NCI-H2196 treated with DMSO at 0.1 percent for 48 hours (cell line): ENCODE measurements at regions not wholly inside any gene's neighbourhood (a gene's known extent, or its start where the extent isn't known, plus 50 kb on each side); places are given as distances from the start of the nearest gene placed in this dataset.

ENCODE experiments used
- DNase-seq: peaks from one replicate; lab custom pipeline; 2025; ENCODE audit not compliant: unreplicated experiment; lab: John Stamatoyannopoulos, UW

DNA sequence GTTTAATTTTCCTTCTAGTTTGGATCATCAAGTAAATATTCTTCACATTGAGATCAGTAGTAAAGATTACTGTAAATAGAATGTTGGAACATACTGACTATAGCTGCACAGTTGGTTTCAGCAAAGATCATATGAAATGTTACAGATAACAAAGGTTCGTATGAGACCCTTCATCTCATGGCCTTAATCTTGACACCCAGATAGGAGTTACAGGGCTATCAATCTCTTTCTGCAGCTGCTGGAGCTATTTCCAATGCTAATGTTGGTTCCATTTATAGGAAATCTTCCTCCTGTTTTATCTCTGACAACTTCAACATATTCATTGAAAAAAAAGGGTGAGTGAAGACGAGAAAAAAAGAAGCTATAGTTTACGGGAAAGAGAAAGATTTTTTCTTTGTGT lies 495.6 kb downstream of the JRKL start:
- DNase-seq = no peak

DNA sequence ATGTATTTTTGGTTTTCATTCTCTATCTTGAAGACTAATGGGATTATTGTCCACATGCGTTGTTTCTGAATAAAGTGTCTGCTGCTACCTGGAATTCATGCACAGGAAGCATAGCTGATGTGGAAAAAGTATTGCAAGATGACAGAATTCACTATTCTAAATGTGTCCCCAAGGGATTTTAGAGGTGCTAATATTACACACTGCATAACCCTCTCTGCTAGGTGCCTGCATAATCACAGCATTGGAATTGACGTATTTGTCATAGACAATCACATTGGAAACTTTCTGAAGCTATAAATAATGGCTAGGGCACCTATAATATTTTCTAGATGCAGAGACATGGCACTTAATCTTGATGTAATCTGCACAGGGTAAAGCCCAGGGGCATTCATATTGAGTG lies 496.1 kb downstream of the JRKL start:
- no peak for DNase-seq

DNA sequence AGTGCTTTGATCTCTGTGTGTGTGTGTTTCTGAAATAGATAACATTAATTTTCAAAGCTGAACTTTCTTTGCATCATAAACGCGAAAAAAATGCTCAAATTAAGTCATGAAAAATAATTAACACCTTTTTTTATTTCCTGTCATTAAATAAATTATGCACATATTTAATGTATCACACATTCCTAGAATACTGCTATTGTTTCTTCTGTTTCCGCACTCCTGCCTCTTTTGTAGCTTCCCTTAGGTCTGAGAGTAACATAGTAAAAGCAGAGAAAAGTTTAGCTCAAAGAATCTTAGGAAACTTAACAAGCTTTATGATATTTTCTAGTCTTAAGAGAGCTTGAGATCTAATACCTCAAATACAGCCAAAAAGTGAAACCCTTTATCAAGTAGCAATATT lies 504.2 kb downstream of the JRKL start:
- DNase-seq = no peak

DNA sequence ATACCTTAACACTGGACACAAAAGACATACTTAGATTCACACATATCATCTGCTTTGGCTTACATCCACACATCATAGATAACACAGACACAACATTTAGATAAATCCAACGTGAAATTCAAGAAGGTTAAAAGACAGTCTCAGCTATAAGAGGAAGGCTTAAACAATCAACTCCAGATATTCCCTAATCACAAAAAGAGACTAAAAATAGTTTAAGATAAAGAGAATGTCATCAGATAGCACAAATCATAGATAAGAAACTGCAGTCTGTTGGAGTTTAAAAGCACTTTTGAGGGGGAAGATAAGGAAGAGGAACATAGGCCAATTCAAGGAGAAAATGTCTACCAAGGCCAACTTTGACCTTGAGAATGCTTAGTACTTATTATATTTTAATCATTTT lies 504.8 kb downstream of the JRKL start:
- DNase-seq = no peak

DNA sequence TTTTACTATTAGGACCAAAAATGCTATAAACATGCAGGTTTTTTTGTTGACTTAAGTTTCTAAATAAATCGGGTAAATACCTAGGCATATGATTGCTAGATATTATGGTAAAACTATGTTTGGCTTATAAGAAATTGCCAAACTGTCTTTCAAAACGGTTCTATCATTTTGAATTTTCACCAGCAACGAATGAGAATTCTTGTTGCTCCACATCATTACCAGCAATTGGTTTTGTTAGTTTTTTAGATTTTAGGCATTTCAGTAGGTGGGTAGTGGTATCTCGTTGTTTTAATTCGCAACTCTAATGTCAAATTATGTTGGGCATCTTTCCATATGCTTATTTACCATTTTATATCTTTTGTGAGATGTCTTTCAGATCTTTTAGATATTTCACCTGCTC lies 510.2 kb downstream of the JRKL start:
- no peak for DNase-seq

DNA sequence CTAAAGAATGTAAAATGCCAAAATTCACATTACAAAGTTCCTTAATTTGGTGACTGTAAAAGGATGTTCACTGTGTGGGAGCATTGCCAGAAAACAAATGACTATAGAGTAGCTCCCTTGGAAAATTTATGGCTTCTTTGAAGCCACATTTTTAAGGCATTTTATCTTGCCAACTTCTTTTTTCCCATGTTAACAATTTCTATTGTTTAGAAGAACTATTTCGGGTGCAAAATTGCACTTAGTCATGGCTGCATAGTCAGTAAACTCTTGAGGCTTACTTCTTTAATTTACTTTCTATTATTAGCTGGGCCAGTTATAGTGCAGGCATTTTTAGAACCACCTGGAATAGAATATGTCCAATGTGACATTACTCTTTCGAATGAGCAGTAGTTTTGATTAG lies 515.3 kb downstream of the JRKL start:
- no peak for DNase-seq

DNA sequence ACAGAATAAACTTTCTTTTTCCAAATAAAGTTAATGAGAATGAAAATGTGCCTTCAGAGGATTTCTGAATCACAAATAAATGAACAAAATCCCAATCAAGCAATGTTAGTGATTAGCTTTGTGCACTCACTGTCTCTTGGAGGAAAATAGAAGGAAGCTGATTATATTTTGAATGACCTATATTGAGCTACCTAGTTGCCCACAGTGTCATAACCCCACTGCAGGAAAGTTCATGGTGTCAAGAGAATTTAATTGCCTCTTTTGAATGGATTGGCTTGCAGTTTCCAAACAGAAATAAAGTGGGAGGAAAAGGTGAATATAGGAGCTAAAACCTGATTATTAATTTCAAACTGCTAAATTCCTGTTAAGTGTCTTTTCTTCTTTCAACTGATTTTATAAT lies 515.9 kb downstream of the JRKL start:
- DNase-seq = no peak

DNA sequence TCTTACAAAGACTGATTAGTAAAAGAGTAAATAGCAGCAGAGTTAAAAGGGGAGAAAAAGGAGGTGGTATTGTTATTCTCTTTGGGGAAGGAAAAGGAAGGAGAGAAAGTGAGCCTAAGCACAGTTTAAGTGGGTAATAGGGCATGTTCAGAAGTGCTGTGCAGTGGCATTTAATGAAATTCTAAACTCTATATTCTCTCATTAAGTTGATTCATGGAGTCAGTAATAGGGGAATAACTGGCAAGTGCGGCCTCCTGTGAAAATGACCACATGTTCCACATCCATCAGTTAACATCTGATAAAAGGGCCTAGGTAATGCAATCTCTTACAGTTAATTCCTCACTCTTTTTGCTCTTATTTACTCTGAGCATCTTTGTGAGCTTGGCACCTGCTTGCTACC lies 516.7 kb downstream of the JRKL start:
- DNase-seq = no peak

DNA sequence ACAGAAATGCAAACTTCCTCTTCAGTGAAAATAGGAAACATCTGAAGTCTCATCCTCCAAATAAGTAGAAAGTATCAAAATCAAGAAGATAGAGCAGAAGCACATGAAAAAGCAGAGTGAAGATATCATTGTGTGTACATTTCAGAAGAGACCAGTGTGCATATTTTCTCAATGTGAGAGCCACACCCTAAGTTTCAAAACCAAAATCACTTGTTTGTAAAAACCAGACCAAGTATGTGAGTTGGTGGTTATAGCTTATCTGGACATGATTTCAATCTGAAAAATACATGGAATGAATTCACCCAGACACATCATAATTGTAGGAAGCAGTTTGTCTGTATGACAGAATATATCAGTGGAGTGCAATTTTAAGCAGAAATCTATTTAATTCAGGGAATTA lies 536.0 kb downstream of the JRKL start:
- DNase-seq = no peak

DNA sequence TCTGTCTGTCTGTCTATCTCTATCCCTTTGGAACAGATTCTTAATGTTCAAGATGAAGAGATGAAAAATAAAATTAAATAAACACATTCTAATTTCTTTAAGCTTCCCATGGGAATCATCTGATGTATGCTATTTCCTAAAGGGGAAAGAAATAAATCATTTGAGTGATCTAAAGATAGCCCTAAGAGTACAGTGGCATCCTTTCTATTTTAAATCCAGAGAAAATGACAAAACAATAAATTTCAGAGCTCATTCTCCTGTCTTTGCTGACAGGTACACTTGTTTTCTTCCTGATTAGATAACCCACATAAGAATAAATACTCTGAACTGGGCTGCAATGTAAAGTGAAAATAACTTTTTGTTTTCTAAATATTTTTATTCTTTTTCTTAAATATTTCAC lies 550.4 kb downstream of the JRKL start:
- no peak for DNase-seq

DNA sequence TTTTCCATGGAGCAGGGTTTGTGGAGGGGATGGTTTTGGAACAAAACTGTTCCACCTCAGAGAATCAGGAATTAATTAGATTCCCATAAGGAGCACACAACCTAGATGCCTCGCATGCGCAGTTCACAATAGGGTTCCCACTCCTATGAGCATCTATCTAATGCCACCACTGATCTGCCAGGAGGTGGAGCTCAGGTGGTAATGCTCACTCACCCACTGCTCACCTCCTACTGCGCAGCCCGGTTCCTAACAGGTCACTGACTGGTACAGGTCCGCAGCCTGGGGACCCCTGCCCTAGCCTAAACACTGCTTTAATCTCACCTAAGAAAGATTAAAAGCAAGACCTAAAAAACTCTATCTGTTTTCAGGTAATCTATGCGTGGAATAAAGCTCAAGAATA lies 553.0 kb downstream of the JRKL start:
- DNase-seq = no peak

DNA sequence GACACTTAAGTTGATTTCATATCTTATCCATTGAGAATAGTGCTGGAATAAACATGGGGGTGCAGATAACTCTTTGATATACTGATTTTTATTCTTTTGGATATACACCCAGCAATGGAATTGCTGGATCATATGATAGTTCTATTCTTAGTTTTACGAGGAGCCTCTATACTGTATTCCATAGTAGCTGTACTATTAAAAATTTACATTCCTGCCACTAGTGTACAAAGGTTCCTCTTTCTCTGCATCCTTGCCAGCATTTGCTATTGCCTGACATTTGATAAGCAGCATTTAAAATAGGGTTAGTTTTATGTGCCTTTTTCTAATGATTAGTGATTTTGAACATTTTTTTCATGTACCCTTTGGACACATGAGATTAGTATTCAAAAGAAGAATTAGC lies 554.2 kb downstream of the JRKL start:
- DNase-seq = no peak

DNA sequence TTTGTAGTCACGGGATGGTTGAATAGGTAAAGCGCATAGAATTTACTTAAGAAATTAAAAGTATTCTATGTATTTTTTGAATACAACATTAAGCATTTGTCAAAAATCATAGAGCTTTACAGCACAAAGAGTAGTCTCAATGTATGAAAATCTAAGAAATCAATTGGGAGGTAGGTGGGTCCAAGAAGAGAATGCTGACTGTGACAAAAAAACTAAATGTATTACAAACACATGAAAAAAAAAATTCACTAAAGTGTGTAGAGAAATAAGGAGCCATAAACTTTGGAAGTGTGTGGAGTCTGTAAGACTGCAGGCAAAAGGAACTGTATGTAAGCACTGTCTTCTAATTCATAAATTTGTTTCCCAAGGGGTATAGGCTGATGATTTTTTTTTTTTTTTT lies 558.3 kb downstream of the JRKL start:
- DNase-seq = no peak

DNA sequence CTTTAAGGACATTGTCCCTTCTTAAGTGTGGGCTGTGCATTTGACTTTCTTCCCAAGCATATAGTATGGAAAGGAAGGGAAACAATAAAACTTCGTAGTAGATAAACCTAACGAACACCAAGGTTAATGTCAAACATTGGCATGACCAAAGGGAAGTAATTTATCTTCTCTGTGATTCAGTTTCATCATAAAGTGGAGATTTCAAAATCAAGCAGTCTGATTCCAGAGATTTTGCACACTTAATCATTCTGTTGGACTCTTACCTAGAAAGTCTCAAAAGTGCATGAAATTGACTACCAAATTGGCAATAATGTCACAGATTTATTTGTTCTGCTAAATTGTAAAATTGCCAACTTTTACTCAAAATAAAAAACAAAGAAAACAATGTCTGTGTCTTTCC lies 559.7 kb downstream of the JRKL start:
- DNase-seq = no peak

DNA sequence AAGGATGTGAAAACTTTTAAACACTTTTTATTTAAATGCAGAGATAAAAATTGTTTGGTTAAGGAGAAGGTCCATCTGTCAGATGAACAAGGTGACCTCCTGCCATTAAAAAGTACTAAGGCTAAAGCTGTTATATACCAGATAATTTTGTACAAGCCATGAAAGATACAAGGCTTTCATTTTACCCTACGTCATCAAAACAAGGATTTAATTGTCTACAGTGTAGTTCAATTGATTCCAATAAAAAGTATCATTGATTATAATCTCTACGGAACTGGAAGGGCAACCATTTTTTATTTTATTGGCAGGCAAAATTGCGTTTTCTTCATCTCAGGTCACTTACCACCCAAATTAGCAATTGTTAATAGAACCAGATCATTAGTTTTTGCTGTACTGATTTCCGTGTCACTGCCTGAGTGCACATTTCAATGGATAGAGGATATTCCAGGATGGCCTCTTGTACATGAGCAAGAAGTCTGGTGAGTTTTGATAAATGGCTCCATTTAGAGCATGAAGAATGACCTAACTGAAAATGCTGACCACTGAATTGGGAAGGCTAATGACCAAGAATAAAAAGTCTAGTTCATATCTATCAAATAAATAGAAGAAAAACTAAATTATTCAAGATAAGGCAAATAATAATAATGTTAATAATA lies 564.9 kb downstream of the JRKL start:
- no peak for DNase-seq

DNA sequence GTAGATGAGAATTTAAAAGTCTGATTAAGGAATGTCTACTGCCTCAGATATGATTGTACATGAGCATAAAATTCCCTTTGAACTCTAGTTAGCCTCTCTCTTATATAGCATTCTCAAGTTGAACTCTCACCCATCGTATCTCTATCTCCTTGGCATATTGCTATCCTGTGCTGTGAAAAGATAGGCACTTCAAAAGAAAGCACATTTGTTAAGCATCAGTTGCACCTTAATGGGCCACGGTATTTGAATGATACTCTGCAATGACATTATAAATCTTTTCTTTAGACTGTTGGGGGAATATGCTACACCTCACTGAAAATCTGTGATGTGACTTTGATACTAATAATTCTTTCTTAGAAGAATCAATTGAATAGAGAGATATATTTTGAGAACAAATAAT lies 570.7 kb downstream of the JRKL start:
- no peak for DNase-seq

DNA sequence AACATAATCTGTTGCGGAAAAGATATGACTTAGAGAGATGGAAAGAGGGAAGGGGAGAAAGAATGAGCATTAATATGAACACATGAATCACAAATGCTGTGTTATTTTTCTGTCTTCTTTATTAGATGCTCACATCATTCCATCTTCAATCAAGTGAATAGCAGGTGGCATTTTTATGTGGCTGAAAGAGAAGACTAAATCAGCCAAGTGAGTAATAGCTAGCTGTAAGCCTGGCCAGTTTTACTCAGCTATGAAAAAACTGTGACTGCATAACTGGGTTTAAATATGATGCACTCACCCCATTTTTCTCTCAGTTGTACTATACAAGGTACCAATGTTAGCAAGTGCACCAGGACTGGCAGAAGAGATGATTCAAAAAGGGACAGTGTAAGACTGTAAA lies 571.1 kb downstream of the JRKL start:
- no peak for DNase-seq

DNA sequence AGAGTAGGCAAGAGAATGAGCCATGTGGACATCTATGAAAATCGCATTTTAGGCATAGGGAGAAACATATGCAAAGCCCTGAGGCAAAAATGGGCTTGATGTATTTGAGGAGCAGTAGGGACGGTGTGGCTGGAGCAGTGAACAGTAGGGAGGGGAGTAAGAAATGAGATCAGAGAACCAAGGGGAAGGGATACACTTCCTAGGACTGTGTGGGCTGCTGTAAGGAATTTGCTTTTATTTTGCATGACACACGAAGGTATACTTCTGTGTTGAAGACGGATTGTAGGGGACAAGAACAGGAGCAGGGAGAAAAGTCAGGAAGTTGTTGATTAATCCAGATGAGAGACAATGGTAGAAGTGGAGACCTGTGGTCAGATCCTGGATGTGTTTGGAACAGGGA lies 572.1 kb downstream of the JRKL start:
- no peak for DNase-seq

DNA sequence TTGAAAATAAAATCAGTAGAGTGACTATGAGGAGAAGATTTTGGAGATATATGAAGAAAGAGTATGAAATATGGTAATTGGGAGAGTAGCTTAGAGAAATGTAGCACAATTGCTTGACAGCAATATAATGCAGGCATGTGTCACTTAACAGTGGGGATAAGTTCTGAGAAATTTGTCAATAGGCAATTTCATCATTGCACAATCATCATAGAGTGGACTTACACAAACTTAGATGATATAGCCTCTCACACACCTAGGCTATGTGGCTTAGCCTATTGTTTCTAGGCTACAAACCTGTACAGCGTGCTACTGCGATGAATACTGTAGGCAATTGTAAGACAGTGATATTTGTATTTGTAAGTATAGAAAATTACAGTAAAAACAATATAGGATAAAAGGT lies 573.6 kb downstream of the JRKL start:
- DNase-seq = no peak

DNA sequence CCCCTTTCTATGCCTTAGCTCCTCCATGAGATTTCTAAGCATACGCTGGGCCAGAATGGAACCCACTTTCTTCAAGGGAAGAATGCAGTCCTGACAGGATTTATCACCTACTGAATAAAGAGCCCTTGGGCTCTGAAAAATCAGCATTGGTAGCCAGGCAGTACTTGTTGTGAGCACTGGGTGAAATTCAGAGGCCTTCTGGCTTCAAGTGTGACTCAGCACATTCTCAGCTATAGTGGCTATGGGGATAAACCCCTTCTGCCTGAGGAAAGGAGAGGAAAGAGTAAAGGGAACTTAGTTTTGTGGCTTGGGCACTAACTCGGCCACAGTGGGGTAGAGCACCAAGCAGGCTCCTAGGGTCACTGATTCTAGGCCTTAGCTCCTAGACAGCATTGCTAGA lies 574.8 kb downstream of the JRKL start:
- DNase-seq = no peak

DNA sequence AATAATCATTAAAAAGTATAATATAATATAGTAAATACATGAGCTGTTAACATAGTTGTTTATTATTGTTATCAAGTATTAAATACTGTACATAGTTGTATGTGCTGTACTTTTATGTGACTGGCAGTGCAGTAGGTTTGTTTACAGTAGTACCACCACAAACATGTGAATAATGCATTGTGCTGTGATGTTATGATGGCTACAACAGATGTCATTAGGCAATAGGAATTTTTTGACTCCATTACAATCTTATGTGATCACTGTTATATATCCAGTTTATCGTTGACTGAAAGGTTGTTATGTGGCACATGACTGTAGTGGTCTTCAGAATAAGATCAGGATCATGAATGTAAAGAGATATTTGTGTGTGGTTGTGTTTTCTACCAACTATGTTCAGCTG lies 577.8 kb downstream of the JRKL start:
- DNase-seq = no peak

DNA sequence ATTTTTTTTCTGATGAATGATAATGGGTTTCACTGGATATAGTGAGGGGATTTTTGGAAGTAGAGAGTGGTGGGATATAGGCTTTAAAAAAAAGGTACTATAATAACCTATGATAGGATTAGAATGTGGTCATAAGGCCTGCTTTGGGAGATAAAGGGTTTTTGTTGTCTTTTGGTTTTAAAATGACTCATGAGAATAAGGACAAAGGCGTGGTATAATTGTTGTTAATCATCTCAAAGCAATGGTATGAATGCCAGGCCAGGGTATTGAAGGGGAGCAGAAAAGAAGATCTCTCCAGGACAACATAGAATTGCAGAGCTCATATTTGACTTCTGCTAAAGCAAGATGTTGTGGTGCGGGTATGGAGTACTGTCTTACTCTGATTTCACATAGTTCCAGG lies 579.4 kb downstream of the JRKL start:
- DNase-seq = no peak

DNA sequence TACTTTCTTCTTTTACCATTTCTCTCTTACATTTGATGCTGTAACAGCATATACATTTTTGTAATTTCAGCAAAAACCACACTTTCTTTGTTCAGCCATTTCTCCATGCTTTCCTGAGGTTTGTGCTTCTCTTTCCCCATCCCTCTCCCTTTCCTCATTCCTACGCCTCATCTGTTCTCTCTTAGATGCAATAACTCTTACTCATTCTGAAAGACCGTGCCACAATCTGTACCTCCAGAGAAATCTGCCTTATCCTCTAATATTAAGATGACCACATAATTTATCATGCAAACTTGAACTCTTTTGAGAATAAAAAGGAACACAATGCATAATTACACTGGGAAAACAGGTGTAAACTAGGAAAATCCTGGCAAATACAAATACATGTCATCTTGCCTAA lies 588.9 kb downstream of the JRKL start:
- DNase-seq = no peak

DNA sequence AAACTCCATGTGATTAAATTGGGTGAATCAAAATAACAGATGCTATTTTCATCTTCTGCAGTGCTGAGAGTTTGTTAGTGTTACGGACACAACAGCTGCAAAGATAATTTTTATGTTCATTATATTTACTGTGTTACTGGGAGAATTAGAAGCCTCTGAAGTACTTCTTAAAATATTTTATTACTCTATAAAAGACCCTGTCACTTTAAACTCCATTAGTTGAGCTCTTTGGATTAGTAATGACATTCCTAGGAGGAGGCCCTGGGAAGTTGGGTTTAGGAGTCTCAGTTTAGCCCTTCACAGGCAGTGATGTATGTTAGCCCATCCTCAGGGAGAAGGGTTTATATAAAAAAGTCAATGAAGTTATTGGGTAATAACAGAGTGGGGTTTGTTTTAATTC lies 596.7 kb downstream of the JRKL start:
- DNase-seq = no peak
